ENCODE measurements at regions not wholly inside any gene's neighbourhood (a gene's known extent, or its start where the extent isn't known, plus 50 kb on each side); places are given as distances from the start of the nearest gene placed in this dataset.

GRCh38 chr7:41222746-41223145, 480.1 kb downstream of the INHBA start:
- TF ChIP-seq POLR2A (IDR thresholded peaks at IDR 0.05) = no peak
- no peak for TF ChIP-seq CTCF (IDR thresholded peaks at IDR 0.05)
- TF ChIP-seq POLR2AphosphoS5 (IDR thresholded peaks at IDR 0.05) = no peak

All from stomach (tissue), 4 donors.